ENCODE measurements at regions not wholly inside any gene's neighbourhood (a gene's known extent, or its start where the extent isn't known, plus 50 kb on each side); places are given as distances from the start of the nearest gene placed in this dataset.

DNA sequence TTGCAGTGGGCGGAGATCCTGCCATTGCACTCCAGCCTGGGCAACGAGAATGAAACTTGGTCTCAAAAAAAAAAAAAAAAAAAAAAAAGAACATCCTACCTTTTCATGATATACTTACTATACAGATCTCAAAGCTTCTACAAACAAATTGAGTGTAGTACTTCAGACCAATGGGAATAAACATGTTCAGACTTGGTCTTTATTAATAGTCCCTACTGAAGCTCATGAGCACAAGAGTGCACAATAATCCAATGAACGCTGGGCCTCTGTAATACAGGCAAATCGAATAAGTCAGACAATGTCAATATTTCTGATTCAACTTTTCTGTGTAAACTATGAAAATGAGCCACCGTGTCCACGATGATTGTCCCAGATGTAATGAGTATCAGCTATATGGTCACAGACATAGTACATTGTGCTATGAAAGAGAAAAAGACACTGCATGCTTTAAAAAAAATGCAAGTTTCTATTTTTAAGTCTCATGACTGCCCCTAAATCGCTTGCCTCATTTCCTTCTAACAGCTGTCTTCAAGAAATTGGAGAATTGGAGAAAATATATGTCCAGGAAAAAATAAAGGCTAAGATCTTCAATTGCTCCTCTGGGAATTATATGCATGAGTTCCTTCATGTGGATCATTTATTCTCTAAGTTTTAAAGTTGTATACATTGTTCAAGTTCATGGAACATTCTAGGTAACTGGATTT lies 64.0 kb upstream of the CTTNBP2 start:
- Histone ChIP-seq H2AK5ac (ENCODE audit: low read depth, low read length) (no peak overlapping the region), H4K5ac (ENCODE audit: low read depth, low read length) (no peak overlapping the region), H2BK20ac (ENCODE audit: low read depth, low read length) (no peak overlapping the region), H3K9me3 (ENCODE audit: control insufficient read depth, insufficient read depth, low read length) (no peaks in the 10 kb centered on the region), H4K8ac (ENCODE audit: low read depth in 2 of 2, low read length in 2 of 2) (no peak overlapping the region), H2AFZ (replicated peaks; ENCODE audit: low read length, poor library complexity) (no peak overlapping the region), H3K9me1 (ENCODE audit: insufficient read depth, low read length) (no peaks in the 10 kb centered on the region), H3K27me3 (ENCODE audit: control insufficient read depth, insufficient read depth, low read length) (no peaks in the 10 kb centered on the region), H3K23ac (ENCODE audit: low read depth, low read length) (no peak overlapping the region), H3K4me1 (ENCODE audit: control insufficient read depth, insufficient read depth, low read length) (no peaks in the 10 kb centered on the region), H3K56ac (ENCODE audit: extremely low read depth, insufficient read depth, low read length) (no peak overlapping the region), H2BK120ac (ENCODE audit: low read depth, low read length) (no peak overlapping the region), H3K4me2 (ENCODE audit: low read depth, low read length) (no peak overlapping the region), H4K91ac (ENCODE audit: insufficient read depth, low read depth, low read length) (no peak overlapping the region), H3K27ac (ENCODE audit: insufficient read depth, low read length) (no peak overlapping the region), H2BK15ac (ENCODE audit: low read depth, low read length) (no peak overlapping the region), H2BK5ac (ENCODE audit: low read depth, low read length, poor library complexity, severe bottlenecking) (no peak overlapping the region), H3K4me3 (ENCODE audit: insufficient read depth, low read depth, low read length) (no peak overlapping the region), H3K79me1 (ENCODE audit: low read depth in 1 of 2, low read length in 2 of 2) (no peaks in the 10 kb centered on the region), H3K36me3 (ENCODE audit: control insufficient read depth, insufficient read depth, low read length) (no peaks in the 10 kb centered on the region), H3K18ac (ENCODE audit: low read depth, low read length) (no peak overlapping the region), H3K14ac (replicated peaks; ENCODE audit: low read depth, low read length) (no peak overlapping the region), H4K20me1 (ENCODE audit: insufficient read depth, low read length) (no peaks in the 10 kb centered on the region), H3K4ac (ENCODE audit: low read depth, low read length) (no peak overlapping the region), H2AK9ac (replicated peaks; ENCODE audit: low read depth, low read length, poor library complexity) (no peak overlapping the region), H3K9ac (ENCODE audit: low read depth, low read length) (no peak overlapping the region)
- ChIA-PET POLR2A (ENCODE audit: unreplicated experiment) (no interaction called here), CTCF (no interaction called here)
- intact Hi-C loops (cut with micrococcal nuclease) (no loop called here), dilution Hi-C loops (cut with HindIII; ENCODE audit: low sequenced_read_pairs, unreplicated experiment) (no loop called here), in situ Hi-C loops (cut with MboI; ENCODE audit: low sequenced_read_pairs) (no loop called here)
- DNase-seq, result no peak
- TF ChIP-seq BHLHE40 (IDR thresholded peaks at IDR 0.05; ENCODE audit: low read depth, low read length) (no peak), MAFK (IDR thresholded peaks at IDR 0.05; ENCODE audit: low read depth, low read length) (no peak), FOS (IDR thresholded peaks at IDR 0.05; ENCODE audit: low read depth, low read length) (no peak), RCOR1 (IDR thresholded peaks at IDR 0.05; ENCODE audit: insufficient replicate concordance, low read length) (no peak), CHD1 (IDR thresholded peaks at IDR 0.05; ENCODE audit: low read depth, low read length) (no peak), NFE2L2 (IDR thresholded peaks at IDR 0.05; ENCODE audit: low read depth, low read length) (no peak), MAZ (IDR thresholded peaks at IDR 0.05; ENCODE audit: borderline replicate concordance, low read depth, low read length) (no peak), RFX5 (IDR thresholded peaks at IDR 0.05; ENCODE audit: low read depth, low read length) (no peak), ELK1 (IDR thresholded peaks at IDR 0.05; ENCODE audit: borderline replicate concordance, low read depth, low read length) (no peak), CTCF (conservative IDR thresholded peaks at IDR 0.05; ENCODE audit: low read depth, low read length) (no peak), SMC3 (IDR thresholded peaks at IDR 0.05; ENCODE audit: low read depth, low read length) (no peak), RAD21 (IDR thresholded peaks at IDR 0.05; ENCODE audit: low read length) (no peak), USF2 (IDR thresholded peaks at IDR 0.05; ENCODE audit: low read depth, low read length) (no peak), MXI1 (IDR thresholded peaks at IDR 0.05; ENCODE audit: borderline replicate concordance, low read depth, low read length) (no peak)
- BruUV-seq (replicated peaks), result no TSS peak
- no peak for ATAC-seq (ENCODE audit: low read depth)
- no CpG with 5 or more reads among the region's 7 CpGs for WGBS, 2 experiments (ENCODE audit: extremely low coverage in 2 of 2, insufficient read length in 1 of 2)

Measured in IMR-90 (cell line).